ENCODE measurements at regions not wholly inside any gene's neighbourhood (a gene's known extent, or its start where the extent isn't known, plus 50 kb on each side); places are given as distances from the start of the nearest gene placed in this dataset.

- FAIRE-seq, result no peak
- no peak for DNase-seq (ENCODE audit: insufficient read length, low spot score)
- no peak for TF ChIP-seq TAF1 (IDR thresholded peaks at IDR 0.05; ENCODE audit: low read depth, low read length)
These were observed 313.6 kb upstream of the TLE3 start for GRCh38 chr15:70411143-70411863.

- no peak for TF ChIP-seq POLR2AphosphoS5 (IDR thresholded peaks at IDR 0.05; ENCODE audit: low read depth, low read length)
- TF ChIP-seq POU2F2 (IDR thresholded peaks at IDR 0.05; ENCODE audit: low read depth, low read length), result no peak
- TF ChIP-seq SPI1 (IDR thresholded peaks at IDR 0.05; ENCODE audit: low read depth, low read length), result no peak
- no peak for TF ChIP-seq POLR2A (IDR thresholded peaks at IDR 0.05; ENCODE audit: low read depth, low read length)
- no peak for TF ChIP-seq PAX5 (IDR thresholded peaks at IDR 0.05; ENCODE audit: insufficient read depth, low read length, severe bottlenecking)
- no peak for TF ChIP-seq TAF1 (IDR thresholded peaks at IDR 0.05; ENCODE audit: low read depth, low read length)
- no peak for FAIRE-seq
These were observed 312.8 kb upstream of the TLE3 start for GRCh38 chr15:70410371-70410985.

GRCh38 chr15:70409388-70409787, 311.7 kb upstream of the TLE3 start:
- TF ChIP-seq SPI1 (IDR thresholded peaks at IDR 0.05; ENCODE audit: low read depth, low read length), result no peak
- no peak for TF ChIP-seq POLR2AphosphoS5 (IDR thresholded peaks at IDR 0.05; ENCODE audit: low read depth, low read length)
- no peak for TF ChIP-seq PAX5 (IDR thresholded peaks at IDR 0.05; ENCODE audit: insufficient read depth, low read length, severe bottlenecking)
- TF ChIP-seq POLR2A (IDR thresholded peaks at IDR 0.05; ENCODE audit: low read depth, low read length), result no peak
- TF ChIP-seq POU2F2 (IDR thresholded peaks at IDR 0.05; ENCODE audit: low read depth, low read length), result no peak
- TF ChIP-seq TAF1 (IDR thresholded peaks at IDR 0.05; ENCODE audit: low read depth, low read length), result no peak
- FAIRE-seq, result no peak

More at GRCh38 chr15:70410371-70410985, 312.8 kb upstream of the TLE3 start:
- no peak for DNase-seq (ENCODE audit: insufficient read length, low spot score)

GRCh38 chr15:70407955-70408354, 310.2 kb upstream of the TLE3 start:
- no peak for FAIRE-seq
- no peak for TF ChIP-seq SPI1 (IDR thresholded peaks at IDR 0.05; ENCODE audit: low read depth, low read length)
- TF ChIP-seq POLR2AphosphoS5 (IDR thresholded peaks at IDR 0.05; ENCODE audit: low read depth, low read length), result no peak
- no peak for TF ChIP-seq TAF1 (IDR thresholded peaks at IDR 0.05; ENCODE audit: low read depth, low read length)
- no peak for TF ChIP-seq POU2F2 (IDR thresholded peaks at IDR 0.05; ENCODE audit: low read depth, low read length)
- TF ChIP-seq PAX5 (IDR thresholded peaks at IDR 0.05; ENCODE audit: insufficient read depth, low read length, severe bottlenecking), result no peak
- DNase-seq (ENCODE audit: insufficient read length, low spot score), result no peak

More at GRCh38 chr15:70409388-70409787, 311.7 kb upstream of the TLE3 start:
- DNase-seq (ENCODE audit: insufficient read length, low spot score), result no peak

GRCh38 chr15:70407336-70407670, 309.6 kb upstream of the TLE3 start:
- TF ChIP-seq POU2F2 (IDR thresholded peaks at IDR 0.05; ENCODE audit: low read depth, low read length), result no peak
- TF ChIP-seq TAF1 (IDR thresholded peaks at IDR 0.05; ENCODE audit: low read depth, low read length), result no peak
- TF ChIP-seq POLR2A (IDR thresholded peaks at IDR 0.05; ENCODE audit: low read depth, low read length), result no peak
- no peak for TF ChIP-seq POLR2AphosphoS5 (IDR thresholded peaks at IDR 0.05; ENCODE audit: low read depth, low read length)
- no peak for TF ChIP-seq SPI1 (IDR thresholded peaks at IDR 0.05; ENCODE audit: low read depth, low read length)
- no peak for TF ChIP-seq PAX5 (IDR thresholded peaks at IDR 0.05; ENCODE audit: insufficient read depth, low read length, severe bottlenecking)
- DNase-seq (ENCODE audit: insufficient read length, low spot score), result no peak
- FAIRE-seq, result no peak

GRCh38 chr15:70406617-70407335, 309.1 kb upstream of the TLE3 start:
- DNase-seq (ENCODE audit: insufficient read length, low spot score) (no peak), FAIRE-seq (no peak)
- TF ChIP-seq PAX5 (IDR thresholded peaks at IDR 0.05; ENCODE audit: insufficient read depth, low read length, severe bottlenecking), result no peak
- TF ChIP-seq TAF1 (IDR thresholded peaks at IDR 0.05; ENCODE audit: low read depth, low read length), result no peak

GRCh38 chr15:70401709-70402108, 304.0 kb upstream of the TLE3 start:
- FAIRE-seq, result no peak
- DNase-seq (ENCODE audit: insufficient read length, low spot score), result no peak
- TF ChIP-seq POLR2AphosphoS5 (IDR thresholded peaks at IDR 0.05; ENCODE audit: low read depth, low read length) (no peak), POLR2A (IDR thresholded peaks at IDR 0.05; ENCODE audit: low read depth, low read length) (no peak), PAX5 (IDR thresholded peaks at IDR 0.05; ENCODE audit: insufficient read depth, low read length, severe bottlenecking) (no peak), TAF1 (IDR thresholded peaks at IDR 0.05; ENCODE audit: low read depth, low read length) (no peak), SPI1 (IDR thresholded peaks at IDR 0.05; ENCODE audit: low read depth, low read length) (no peak), POU2F2 (IDR thresholded peaks at IDR 0.05; ENCODE audit: low read depth, low read length) (no peak)

- FAIRE-seq (no peak), DNase-seq (ENCODE audit: insufficient read length, low spot score) (no peak)
- no peak for TF ChIP-seq POLR2AphosphoS5 (IDR thresholded peaks at IDR 0.05; ENCODE audit: low read depth, low read length)
- TF ChIP-seq SPI1 (IDR thresholded peaks at IDR 0.05; ENCODE audit: low read depth, low read length), result no peak
- TF ChIP-seq POLR2A (IDR thresholded peaks at IDR 0.05; ENCODE audit: low read depth, low read length), result no peak
- no peak for TF ChIP-seq POU2F2 (IDR thresholded peaks at IDR 0.05; ENCODE audit: low read depth, low read length)
- TF ChIP-seq PAX5 (IDR thresholded peaks at IDR 0.05; ENCODE audit: insufficient read depth, low read length, severe bottlenecking), result no peak
- no peak for TF ChIP-seq TAF1 (IDR thresholded peaks at IDR 0.05; ENCODE audit: low read depth, low read length)
These were observed 303.2 kb upstream of the TLE3 start for GRCh38 chr15:70400766-70401541.

GRCh38 chr15:70399204-70399603, 301.5 kb upstream of the TLE3 start:
- TF ChIP-seq SPI1 (IDR thresholded peaks at IDR 0.05; ENCODE audit: low read depth, low read length), result no peak
- no peak for TF ChIP-seq POU2F2 (IDR thresholded peaks at IDR 0.05; ENCODE audit: low read depth, low read length)
- no peak for TF ChIP-seq POLR2AphosphoS5 (IDR thresholded peaks at IDR 0.05; ENCODE audit: low read depth, low read length)
- no peak for TF ChIP-seq TAF1 (IDR thresholded peaks at IDR 0.05; ENCODE audit: low read depth, low read length)
- no peak for TF ChIP-seq POLR2A (IDR thresholded peaks at IDR 0.05; ENCODE audit: low read depth, low read length)
- no peak for TF ChIP-seq PAX5 (IDR thresholded peaks at IDR 0.05; ENCODE audit: insufficient read depth, low read length, severe bottlenecking)
- DNase-seq (ENCODE audit: insufficient read length, low spot score) (no peak), FAIRE-seq (no peak)

All from GM12891 (cell line).